ENCODE measurements at regions not wholly inside any gene's neighbourhood (a gene's known extent, or its start where the extent isn't known, plus 50 kb on each side); places are given as distances from the start of the nearest gene placed in this dataset.

DNA sequence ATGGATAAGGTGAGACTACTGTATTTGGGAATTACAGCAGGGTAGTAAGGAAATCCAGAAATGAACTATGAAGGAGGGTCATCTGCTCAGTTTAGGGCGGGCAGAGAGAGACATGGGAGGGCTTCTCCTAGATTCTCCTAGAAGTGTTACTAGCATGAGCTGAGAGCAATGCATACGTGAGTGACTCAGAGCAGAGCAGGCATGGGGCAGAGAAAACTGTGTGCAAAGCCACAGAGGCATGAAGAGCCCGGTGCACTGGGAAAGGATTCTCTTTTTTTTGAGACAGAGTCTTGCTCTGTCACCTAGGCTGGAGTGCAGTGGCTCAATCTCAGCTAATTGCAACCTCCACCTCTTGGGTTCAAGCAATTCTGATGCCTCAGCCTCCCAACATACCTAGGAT, 116.2 kb downstream of the SOCS6 start:
- ATAC-seq (no peak), DNase-seq (ENCODE audit: low spot score) (no peak)
- H3K4me3 Mint-ChIP-seq, result no peak overlapping the region
- TF ChIP-seq OVOL2 (CRISPR knock-in tag; IDR thresholded peaks at IDR 0.05; ENCODE audit: borderline replicate concordance) (no peak), ZNF396 (CRISPR knock-in tag; IDR thresholded peaks at IDR 0.05; ENCODE audit: borderline replicate concordance) (no peak), EMX1 (CRISPR knock-in tag; IDR thresholded peaks at IDR 0.05) (no peak), FOXK1 (CRISPR knock-in tag; IDR thresholded peaks at IDR 0.05) (no peak), ELF4 (CRISPR knock-in tag; IDR thresholded peaks at IDR 0.05; ENCODE audit: low read depth) (no peak), NR1H2 (CRISPR knock-in tag; IDR thresholded peaks at IDR 0.05) (no peak)
- TF ChIP-seq, protein P1, sequence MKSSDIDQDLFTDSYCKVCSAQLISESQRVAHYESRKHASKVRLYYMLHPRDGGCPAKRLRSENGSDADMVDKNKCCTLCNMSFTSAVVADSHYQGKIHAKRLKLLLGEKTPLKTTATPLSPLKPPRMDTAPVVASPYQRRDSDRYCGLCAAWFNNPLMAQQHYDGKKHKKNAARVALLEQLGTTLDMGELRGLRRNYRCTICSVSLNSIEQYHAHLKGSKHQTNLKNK (CRISPR knock-in tag; IDR thresholded peaks at IDR 0.05), result no peak
- TF ChIP-seq, protein P2, sequence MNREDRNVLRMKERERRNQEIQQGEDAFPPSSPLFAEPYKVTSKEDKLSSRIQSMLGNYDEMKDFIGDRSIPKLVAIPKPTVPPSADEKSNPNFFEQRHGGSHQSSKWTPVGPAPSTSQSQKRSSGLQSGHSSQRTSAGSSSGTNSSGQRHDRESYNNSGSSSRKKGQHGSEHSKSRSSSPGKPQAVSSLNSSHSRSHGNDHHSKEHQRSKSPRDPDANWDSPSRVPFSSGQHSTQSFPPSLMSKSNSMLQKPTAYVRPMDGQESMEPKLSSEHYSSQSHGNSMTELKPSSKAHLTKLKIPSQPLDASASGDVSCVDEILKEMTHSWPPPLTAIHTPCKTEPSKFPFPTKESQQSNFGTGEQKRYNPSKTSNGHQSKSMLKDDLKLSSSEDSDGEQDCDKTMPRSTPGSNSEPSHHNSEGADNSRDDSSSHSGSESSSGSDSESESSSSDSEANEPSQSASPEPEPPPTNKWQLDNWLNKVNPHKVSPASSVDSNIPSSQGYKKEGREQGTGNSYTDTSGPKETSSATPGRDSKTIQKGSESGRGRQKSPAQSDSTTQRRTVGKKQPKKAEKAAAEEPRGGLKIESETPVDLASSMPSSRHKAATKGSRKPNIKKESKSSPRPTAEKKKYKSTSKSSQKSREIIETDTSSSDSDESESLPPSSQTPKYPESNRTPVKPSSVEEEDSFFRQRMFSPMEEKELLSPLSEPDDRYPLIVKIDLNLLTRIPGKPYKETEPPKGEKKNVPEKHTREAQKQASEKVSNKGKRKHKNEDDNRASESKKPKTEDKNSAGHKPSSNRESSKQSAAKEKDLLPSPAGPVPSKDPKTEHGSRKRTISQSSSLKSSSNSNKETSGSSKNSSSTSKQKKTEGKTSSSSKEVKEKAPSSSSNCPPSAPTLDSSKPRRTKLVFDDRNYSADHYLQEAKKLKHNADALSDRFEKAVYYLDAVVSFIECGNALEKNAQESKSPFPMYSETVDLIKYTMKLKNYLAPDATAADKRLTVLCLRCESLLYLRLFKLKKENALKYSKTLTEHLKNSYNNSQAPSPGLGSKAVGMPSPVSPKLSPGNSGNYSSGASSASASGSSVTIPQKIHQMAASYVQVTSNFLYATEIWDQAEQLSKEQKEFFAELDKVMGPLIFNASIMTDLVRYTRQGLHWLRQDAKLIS (CRISPR knock-in tag; IDR thresholded peaks at IDR 0.05; ENCODE audit: borderline replicate concordance), result no peak
- no peak overlapping the region for H3K27ac Mint-ChIP-seq
- ChIA-PET POLR2A (no interaction called here), CTCF (no interaction called here)
- H3K4me1 Mint-ChIP-seq, result no peaks in the 10 kb centered on the region
- H3K36me3 Mint-ChIP-seq, result no peaks in the 10 kb centered on the region
- no peaks in the 10 kb centered on the region for H3K27me3 Mint-ChIP-seq (ENCODE audit: low read depth)
- H3K9me3 Mint-ChIP-seq, result peaks cover 5% of the 10 kb centered on the region; the same call in 1 of the 2 replicates

DNA sequence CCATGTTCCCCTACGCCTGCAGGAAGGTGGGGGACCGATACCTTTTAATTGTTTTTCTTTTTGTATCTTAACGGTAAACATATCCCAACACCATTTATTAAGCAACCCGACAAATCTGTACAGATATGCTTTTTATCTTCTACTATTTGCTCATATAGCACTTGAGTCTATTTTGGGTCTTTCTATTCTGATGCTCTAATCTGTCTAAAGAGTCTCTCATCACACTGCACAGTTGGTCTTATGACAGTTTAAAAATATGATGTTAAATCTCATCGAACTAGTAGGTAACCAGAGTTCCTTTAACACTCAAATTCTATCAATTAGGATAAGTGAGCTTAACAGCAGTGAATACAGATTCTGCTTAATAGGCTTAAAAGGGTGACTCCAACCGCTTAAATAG, 111.6 kb downstream of the SOCS6 start:
- Mint-ChIP-seq H3K9me3 (peaks cover 9% of the 10 kb centered on the region), H3K4me1 (no peaks in the 10 kb centered on the region), H3K27ac (no peak overlapping the region), H3K27me3 (ENCODE audit: low read depth) (no peaks in the 10 kb centered on the region), H3K36me3 (no peaks in the 10 kb centered on the region), H3K4me3 (no peak overlapping the region)
- POLR2A ChIA-PET, result no interaction called here
- TF ChIP-seq OVOL2 (CRISPR knock-in tag; IDR thresholded peaks at IDR 0.05; ENCODE audit: borderline replicate concordance), result no peak
- TF ChIP-seq, protein P3, sequence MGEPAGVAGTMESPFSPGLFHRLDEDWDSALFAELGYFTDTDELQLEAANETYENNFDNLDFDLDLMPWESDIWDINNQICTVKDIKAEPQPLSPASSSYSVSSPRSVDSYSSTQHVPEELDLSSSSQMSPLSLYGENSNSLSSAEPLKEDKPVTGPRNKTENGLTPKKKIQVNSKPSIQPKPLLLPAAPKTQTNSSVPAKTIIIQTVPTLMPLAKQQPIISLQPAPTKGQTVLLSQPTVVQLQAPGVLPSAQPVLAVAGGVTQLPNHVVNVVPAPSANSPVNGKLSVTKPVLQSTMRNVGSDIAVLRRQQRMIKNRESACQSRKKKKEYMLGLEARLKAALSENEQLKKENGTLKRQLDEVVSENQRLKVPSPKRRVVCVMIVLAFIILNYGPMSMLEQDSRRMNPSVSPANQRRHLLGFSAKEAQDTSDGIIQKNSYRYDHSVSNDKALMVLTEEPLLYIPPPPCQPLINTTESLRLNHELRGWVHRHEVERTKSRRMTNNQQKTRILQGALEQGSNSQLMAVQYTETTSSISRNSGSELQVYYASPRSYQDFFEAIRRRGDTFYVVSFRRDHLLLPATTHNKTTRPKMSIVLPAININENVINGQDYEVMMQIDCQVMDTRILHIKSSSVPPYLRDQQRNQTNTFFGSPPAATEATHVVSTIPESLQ (CRISPR knock-in tag; IDR thresholded peaks at IDR 0.05), result no peak
- no peak for TF ChIP-seq HMGA2 (CRISPR knock-in tag; IDR thresholded peaks at IDR 0.05)
- no peak for TF ChIP-seq NFE2L1 (CRISPR knock-in tag; IDR thresholded peaks at IDR 0.05)
- TF ChIP-seq, protein P4, sequence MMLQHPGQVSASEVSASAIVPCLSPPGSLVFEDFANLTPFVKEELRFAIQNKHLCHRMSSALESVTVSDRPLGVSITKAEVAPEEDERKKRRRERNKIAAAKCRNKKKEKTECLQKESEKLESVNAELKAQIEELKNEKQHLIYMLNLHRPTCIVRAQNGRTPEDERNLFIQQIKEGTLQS (CRISPR knock-in tag; conservative IDR thresholded peaks at IDR 0.05), result no peak
- TF ChIP-seq ZNF219 (CRISPR knock-in tag; IDR thresholded peaks at IDR 0.05; ENCODE audit: borderline replicate concordance), result no peak
- TF ChIP-seq, protein P5, sequence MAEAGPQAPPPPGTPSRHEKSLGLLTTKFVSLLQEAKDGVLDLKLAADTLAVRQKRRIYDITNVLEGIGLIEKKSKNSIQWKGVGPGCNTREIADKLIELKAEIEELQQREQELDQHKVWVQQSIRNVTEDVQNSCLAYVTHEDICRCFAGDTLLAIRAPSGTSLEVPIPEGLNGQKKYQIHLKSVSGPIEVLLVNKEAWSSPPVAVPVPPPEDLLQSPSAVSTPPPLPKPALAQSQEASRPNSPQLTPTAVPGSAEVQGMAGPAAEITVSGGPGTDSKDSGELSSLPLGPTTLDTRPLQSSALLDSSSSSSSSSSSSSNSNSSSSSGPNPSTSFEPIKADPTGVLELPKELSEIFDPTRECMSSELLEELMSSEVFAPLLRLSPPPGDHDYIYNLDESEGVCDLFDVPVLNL (CRISPR knock-in tag; IDR thresholded peaks at IDR 0.05; ENCODE audit: borderline replicate concordance, low read depth), result no peak
- TF ChIP-seq, protein P6, sequence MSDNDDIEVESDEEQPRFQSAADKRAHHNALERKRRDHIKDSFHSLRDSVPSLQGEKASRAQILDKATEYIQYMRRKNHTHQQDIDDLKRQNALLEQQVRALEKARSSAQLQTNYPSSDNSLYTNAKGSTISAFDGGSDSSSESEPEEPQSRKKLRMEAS (CRISPR knock-in tag; IDR thresholded peaks at IDR 0.05), result no peak
- no peak for TF ChIP-seq MYBL2 (CRISPR knock-in tag; IDR thresholded peaks at IDR 0.05)
- no peak for TF ChIP-seq ZNF671 (CRISPR knock-in tag; IDR thresholded peaks at IDR 0.05)
- ATAC-seq (no peak), DNase-seq (ENCODE audit: low spot score) (no peak)
- CTCF ChIA-PET, result no interaction called here
